ENCODE measurements at regions not wholly inside any gene's neighbourhood (a gene's known extent, or its start where the extent isn't known, plus 50 kb on each side); places are given as distances from the start of the nearest gene placed in this dataset.
"Not testable (repeated sequence)": the region's sequence is repeated elsewhere in the genome, so short reads cannot be mapped to it uniquely, and the experiment has no call there.

DNA sequence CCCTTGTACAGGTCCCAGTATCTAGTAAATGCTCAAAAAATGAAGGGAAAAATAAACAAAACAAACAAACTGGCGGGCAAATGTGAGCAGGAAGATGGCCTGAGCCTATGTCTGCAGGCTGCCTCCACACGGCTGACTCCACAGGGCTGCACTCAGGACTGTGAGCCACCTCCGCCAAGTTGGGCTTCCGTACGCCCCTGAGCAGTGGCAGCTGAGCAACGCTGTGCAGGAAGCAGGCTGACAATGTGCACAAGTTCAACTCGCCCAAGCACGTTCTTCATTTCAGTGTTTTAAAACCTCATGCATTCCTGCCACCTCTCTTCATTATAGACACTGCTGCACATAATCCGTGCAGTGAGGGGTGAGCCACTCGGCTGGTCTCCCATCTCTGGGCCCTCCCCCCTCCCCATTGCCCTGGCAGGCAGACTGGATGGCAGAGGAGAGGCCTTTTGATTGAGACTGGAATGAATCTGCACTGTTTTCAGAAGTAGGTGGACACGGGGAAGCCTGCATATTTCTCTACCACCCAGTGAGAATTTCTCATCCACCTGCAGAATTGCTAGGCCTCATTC is 915.3 kb downstream of the UQCRFS1 start:
- no peak for DNase-seq

DNA sequence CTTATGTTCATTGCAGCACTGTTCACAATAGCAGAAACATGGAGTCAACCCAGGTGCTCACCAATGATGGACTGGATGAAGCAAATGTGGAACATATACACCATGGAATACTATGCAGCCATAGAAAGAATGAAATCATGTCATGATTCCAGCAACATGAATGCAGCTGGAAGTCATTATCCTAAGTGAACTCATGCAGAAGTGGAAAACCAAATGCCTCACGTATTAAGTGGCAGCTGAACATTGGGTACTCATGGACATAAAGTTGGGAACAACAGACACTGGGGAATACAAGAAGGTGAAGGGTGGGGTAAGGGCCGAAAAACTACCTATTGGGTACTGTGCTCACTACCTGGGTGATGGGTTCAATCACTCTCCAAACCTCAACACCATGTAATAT is 915.9 kb downstream of the UQCRFS1 start:
- DNase-seq = no peak

DNA sequence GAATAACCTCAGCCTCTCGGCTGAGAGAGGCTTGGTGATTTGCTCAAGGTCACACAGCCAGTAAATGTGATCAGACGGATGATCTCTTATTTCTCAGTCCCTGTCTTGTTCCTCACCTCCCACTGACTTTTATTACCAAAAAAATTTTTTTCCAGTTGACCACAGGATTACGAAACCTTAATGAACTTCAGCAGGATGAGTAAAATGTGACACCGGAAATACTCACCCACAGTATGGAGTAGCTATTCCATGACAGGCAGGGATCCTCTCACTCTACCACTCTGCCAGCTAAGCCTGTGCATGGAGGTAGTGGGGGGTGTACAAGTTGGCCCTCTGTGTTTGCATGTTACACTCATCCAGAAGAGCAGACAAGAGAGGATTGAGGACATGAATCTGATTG is 916.4 kb downstream of the UQCRFS1 start:
- no peak for DNase-seq

DNA sequence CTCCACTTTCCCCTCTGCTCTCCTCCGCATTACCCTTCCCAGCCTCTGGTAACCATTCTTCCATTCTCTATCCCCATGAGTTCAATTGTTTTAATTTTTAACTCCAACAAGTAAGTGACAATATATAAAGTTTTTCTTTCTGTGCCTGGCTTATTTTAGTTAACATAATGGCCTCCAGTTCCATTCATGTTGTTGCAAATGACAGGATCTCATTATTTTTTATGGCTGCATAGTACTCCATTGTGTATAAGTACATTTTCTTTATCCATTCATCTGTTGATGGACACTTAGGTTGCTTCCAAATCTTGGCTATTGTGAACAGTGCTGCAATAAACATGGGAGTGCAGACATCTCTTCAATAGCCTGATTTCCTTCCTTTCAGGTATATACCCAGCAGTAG is 918.0 kb downstream of the UQCRFS1 start:
- DNase-seq = not testable (repeated sequence)

DNA sequence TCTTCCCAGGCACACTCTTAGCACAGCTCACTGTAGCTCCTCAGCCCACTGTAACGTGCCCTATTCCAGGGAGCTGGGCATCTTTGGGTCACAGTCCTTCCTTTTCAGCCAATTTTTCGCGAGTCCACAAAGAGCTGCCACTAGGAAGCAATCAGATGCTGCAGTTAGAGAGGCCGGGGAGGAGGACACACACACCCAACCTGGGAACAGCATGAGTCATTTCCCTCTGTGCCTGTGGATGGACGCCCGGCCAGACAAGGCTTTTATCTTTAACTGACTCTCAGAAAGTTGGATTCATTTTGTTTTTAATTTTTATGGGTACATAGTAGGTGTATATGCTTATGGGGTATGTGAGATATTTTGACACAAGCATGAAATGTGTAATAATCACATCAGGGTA is 918.6 kb downstream of the UQCRFS1 start:
- DNase-seq = no peak

DNA sequence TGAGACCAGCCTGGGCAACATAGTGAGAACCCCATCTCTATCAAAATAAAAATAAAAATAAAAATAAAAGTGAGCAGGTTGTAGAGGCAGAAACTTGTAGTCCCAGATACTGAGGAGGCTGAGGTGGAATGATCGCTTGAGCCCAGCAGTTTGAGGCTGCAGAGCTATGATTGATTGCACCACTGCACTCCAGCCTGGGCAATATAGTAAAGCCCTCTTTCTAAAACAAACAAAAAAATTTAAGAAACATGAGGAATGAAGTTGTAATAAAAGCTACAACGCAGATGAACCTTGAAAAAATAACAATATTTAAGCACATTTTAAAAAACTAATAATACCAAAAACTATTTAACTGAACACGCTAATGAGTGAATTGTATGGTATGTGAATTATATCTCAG is 919.3 kb downstream of the UQCRFS1 start:
- DNase-seq = no peak

DNA sequence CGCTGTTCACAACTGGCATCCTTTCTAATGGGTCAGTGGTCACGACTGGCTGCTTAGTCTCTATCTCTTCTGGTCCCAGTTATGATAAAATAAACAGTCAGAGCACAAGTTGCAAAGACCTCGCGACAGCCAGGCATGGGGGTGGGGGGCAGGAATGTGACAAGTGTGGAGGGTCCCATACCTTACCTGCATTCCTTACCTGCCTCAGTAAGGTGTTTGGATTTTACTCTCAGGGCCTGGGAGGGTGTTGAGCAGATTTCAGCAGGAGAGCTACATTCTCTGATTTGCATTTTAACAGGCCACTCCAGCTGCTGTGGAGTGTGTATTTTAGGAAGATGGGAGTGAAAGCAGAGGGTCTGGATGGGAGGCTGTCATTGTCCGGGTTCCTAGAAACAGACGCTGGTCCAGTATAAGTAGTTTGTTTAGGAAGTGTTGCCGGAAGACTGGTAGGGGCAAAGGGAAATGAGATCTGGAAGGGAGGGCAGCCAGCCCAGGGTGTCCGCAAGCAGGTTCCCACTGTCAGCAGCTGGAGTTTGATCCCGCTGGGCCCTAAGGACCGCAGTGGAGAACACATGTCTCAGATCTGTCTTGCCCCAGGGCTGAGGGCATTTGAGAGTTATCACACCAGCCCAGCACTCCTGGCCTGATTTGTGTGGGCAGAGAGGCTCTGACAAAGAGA is 920.0 kb downstream of the UQCRFS1 start:
- no peak for DNase-seq

DNA sequence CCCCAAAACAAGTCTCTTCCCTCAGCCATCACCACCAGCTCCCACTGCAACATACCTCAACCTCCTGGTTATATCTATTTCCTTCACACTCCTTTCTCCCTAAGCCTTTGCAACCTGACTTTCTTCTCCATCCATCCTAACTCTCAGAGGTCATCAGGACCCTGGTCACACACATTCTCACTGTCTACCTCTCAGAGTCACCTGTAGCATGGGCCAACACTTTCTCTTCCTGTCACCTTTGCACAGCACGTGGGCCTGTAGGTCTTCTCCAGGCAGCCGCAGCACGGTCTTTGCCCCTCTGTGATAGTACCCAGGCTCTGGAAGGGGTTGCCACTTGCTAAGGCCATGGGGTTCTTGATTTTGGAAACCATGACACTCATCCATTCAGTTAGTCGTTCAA is 921.1 kb downstream of the UQCRFS1 start:
- DNase-seq = no peak

DNA sequence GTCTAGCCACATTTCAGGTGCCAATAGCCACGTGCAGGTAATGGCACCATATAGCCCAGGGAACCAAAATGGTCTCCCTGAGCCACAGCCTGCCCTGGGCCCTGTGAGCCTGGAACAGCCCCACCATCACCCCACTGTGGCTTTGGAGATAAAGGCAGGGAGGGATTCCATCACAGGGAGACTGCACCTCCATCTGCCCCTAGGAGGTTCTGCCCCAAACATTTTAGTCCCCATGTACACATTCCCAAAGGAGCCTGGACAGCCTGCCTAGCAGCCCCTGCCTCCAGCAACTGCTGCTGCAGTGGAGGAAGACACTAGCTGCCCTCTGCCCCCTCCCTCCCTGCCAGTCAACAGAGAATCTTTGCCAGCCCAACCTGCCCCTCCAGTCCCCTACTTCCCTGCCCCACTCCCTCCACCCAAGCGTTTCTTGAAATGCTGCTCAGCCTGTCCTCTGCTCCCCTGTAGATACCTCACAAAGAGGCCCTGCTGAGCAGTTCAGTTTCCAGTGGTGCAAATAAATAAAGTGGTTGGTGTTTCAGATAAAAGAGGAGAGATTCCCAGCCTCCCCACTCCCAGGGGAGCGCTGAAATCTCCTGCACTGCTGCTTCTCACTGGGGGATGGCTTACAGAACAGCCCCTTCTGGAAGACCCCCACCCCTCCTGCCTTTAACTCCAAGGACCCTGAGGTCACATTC is 921.8 kb downstream of the UQCRFS1 start:
- DNase-seq = no peak

DNA sequence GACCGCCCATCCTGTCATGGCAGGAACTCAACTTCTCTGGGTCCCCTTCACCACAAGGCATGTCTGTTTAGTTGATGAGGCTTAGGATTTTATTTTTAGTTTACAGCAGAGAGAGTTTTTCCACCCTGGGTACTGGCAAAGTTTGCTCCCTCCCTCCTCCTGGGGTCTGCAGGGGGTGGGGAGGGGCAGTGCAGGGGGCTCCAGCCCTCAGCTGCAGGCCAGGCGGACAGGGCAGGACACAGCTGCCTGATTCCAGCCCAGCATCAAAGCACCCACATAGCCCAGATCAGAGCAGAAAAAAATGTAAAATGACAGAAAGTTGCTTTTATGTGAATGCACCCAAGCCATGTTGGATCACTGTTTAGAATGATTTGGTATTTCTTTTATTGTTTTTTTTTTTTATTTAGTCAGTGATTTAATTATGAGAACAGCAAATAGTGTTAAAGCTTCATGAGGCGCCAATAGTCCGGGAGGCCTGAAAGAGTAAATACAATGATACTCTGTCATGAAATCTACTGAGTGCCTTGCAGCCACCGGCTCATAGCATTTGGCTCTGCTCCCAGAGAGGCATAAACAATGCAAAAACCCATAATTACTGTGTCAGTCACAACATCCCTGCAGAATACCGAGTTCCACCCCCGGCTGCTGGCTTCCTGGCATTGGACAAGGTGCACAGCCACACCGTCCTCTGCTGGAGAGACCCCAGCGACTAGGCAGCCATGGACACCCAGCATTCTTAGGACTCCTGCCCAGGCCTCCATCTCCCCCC is 923.5 kb downstream of the UQCRFS1 start:
- no peak for DNase-seq

DNA sequence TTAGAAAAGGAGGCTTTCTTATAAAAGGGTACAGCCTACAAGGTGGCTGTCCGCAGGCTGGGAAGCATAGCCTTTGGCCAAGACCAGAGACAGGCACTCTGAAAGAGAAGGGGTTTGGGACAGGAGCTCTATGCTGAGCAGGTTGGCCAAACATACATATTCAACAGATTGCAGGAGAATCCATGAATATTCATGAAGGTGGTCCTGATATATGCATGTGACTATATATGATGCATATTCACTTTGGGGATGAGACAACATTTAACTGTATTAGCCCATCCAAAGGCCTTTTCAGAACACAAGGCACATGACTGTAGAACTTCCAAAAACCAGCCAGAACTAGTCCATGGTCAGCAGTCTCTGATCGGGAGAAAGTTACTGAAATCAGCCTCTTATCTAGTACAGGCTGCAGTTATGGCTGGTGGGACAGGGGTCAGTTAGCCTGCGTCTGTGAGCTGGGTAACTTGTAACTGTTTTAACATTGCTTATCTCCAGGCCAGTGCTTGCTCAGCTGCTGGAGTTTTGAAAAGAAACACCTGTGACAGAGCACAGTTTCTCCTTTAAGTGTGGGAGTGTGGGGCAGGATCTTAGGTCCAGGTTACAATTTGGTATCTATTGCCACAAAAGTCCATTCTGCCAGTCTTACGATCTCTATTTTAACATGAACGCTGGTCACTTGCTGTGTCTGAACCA is 924.2 kb downstream of the UQCRFS1 start:
- DNase-seq = no peak

DNA sequence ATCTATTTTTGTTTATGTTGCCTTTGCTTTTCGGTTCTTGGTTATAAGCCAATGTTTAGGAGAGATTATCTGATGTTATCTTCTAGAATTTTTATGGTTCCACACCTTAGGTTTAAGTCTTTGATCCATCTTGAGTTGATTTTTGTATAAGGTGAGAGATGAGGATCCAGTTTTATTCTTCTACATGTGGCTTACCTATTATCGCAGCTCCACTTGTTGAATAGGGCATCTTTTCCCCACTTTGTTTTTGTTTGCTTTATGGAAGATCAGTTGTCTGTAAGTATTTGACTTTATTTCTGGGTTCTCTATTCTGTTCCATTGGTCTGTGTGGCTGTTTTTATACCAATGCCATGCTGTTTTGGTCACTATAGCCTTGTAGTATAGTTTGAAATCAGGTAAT is 927.0 kb downstream of the UQCRFS1 start:
- no peak for DNase-seq

DNA sequence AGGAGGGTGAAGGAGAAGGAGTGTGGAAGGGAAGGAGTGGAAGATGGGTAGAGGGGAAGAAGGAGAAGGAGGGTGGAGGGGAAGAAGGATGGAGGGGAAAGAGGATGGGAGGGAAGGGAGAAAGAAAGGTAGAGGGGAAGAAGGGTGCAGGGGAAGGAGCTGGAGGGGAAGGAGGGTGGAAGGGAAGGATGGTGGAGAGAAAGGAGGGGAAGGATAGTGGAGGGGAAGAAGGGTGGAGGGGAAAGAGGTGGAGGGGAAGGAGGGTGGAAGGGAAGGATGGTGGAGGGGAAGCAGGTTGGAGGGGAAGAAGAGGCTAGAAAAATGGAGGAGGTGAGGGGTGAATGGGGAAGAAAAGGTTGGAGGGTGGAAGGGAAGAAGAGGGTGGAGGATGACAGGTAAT is 927.9 kb downstream of the UQCRFS1 start:
- no peak for DNase-seq

DNA sequence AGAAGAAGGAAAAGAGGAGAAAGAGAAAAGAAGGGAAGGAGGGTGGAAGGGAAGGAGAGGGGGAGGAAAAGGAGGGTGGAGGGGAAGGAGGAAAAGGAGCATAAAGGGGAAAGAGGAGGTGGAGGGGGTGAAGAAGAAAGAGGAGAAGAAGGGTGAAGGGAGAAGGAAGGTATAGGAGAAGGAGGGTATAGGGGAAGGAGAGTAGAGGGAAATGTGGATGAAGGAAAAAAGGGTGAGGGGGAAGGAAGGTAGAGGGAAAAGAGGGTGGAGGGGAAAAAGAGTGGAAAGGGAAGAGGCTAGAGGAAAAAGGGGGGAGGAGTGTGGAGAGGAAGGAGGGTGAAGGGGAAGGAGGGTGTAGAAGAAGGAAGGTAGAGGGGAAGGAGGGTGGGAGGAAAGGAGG is 928.6 kb downstream of the UQCRFS1 start:
- DNase-seq = no peak

DNA sequence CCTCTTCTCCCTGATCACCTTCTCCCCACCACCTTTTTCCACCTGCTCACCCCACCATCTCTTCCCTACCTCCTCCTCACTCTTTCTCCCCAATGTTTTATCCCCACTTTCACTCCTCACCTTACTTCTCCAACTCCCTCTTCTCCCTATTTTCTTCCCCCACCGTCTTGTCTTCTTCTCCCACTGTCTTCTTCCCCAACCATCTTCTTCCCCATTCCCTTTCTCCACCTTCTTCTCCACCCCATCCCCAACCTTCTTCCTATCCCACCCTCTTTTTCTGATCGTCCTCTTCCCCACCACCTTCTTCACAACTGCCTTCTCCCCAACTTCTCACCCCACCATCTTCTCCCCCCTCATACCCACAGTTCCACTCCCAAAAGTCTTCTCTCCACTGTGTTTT is 929.4 kb downstream of the UQCRFS1 start:
- DNase-seq = no peak

DNA sequence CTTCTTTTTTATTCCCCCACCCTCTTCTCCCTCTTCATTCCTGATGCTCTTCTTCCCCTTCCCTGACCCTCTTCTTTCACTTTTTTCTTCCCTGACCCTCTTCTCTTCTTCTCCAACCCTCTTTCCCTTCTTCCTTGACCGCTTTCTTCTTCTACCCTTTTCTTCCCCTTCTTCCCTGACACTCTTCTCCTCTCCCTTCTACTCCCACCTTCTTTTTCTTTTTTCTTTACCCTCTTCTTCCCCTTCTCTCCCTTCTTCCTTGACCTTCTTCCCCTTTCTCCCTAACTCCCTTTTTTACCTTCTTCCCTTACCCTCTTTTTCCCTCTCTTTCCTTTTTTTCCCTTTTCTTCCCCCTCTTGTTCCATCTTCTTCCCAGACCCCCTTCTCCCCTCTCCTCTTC is 931.3 kb downstream of the UQCRFS1 start:
- no peak for DNase-seq

DNA sequence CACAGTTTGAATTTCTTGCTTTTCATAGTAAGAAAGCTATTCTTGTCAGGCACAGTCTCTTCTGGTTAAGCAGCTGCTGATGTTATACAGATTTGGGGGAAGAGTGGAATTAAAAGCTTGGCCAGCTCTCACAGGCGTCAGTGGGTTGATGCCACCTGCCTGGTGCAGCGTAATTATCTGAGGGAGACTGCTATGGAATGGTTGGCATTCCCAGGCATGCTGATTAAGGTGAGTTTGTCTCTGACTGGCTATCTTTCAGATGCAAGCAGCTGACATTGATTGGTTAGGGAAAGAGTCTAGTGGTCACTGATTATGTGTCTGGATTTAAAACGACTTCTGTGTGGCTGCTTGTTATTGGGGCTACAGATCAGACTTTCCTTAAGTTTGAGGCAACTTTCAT is 948.4 kb downstream of the UQCRFS1 start:
- no peak for DNase-seq

DNA sequence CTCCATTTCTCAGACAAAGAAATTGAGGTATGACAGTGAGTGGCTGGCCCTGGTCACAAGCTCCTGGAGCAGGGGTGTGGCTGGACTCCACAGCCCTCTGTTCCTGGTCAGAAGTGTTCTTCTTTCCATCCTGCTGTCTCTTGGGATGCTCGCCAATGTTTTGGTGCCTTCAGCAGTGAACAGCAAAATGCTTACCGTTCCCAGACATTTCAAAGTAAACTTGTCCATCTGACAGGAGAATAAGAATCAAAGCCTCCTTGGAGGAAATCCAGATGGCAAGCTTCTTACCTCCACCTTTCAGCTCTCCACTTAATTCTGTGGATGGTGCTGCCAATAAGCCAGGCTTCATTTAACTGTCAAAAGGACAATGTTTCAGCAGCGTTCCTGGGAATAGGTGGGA is 954.1 kb downstream of the UQCRFS1 start:
- no peak for DNase-seq

DNA sequence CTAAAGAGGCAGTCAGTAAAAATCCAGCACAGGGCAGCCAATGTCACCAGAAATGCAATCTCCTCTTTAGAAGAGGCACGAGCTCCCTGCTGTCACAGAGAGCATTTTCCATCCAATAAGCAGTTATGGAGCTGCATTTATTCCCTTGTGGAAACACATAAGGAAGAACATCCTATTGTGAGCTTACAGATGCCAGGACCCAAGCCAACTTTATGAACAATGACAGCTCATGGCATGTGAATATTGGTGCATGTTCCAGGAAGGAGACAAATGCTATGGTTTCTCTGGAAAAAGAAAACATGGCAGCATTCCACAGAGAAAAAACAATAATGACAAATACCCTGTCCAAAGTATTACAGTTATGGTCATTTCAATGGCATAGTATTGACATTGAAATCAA is 955.6 kb downstream of the UQCRFS1 start:
- DNase-seq = no peak

DNA sequence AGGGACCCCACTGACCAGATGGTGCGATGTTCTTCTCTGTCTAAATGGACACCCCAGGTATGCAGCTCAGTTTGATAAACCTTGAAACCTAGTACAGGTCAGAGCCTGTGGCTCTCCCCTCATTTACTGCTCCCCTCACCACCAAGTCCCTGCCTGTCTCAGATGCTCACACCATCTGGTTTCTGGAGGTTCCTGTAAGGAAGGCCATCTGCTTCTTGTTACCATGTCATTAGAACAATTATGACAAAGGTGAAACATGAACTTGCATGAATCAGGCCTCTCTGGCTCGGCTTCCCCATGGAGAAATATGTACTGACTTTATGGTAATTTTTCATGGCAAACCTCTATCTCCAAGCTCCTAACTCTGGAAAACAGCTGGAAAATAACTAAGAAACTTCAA is 965.7 kb downstream of the UQCRFS1 start:
- no peak for DNase-seq

DNA sequence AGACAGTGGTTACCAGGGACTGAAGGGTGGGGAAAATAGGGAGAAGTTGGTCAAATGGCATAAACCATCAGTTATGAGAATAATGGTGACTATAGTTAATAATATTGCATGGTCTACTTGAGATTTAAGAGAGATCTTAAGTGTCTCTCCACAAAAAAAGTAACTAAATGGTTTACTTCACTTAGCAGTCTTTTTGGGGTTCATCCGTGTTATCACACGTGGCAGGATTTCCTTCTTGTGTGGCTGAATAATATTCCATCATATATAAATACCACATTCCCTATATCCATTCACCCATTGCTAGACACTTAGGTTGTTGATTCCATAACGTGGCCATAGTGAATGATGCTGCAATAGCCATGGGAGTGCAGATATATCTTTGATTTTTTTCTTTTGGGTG is 967.0 kb downstream of the UQCRFS1 start:
- no peak for DNase-seq

DNA sequence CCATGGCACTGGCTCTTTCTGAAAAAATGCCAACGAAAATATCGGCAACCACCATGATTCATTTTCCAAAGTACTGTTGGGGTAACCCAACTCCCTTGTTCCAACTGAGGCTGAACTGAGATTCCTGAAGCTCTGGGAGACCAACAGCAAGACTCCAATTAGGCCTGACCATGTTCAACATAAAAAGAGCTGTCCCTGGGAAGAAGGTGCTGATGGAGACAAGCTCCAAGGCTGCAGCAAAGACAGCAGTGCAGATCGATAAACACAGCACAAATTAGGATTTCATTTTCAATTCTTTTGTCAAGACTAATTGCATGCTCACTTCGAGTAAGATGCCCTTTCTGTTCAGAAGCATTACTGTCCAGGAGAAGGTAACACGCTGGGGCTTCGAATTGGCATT is 968.0 kb downstream of the UQCRFS1 start:
- DNase-seq = no peak

DNA sequence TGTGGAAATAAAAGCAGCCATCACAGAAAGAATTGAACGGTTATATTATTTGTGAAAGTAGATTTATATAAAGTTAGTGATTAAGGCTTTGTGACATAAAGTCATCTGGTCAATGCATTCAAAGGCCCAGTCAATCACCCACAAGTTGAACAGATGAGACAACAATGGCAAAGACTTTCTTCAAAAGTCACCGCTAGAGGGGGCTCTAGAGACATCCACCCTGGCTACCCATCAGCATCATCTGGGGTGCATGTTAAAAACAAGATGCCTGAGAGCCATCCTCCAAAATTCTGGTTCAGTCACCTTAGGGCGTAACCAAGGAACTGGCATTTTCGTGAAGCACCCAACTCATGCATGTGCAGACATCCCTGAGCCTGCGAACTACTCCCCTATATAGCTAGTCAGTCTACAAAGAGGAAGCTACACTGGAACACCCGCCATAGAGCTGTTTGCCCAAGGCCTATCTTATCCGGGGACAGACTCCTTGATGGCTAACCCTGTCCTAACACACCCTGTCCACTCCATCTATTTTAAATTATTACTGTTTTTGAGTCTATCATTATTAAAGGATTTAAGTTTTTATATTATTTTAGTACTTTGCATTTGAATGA is 970.5 kb downstream of the UQCRFS1 start:
- DNase-seq = no peak
